Subcutaneous abdominal adipose tissue (tissue), 5 donors: ENCODE measurements at regions not wholly inside any gene's neighbourhood (a gene's known extent, or its start where the extent isn't known, plus 50 kb on each side); places are given as distances from the start of the nearest gene placed in this dataset.

Experiments used
- H3K27ac ChIP-seq: one replicate; pipeline ENCODE4 v1.7.0; 2013; ENCODE audit warnings: low read depth, mild to moderate bottlenecking, inconsistent platforms, low read length, moderate library complexity
- H3K27me3 ChIP-seq, 5 donors: one replicate each; pipeline ENCODE4 v1.7.0; 2013; ENCODE audit warnings: low read length in 5 of 5, inconsistent platforms in 1 of 5; ENCODE audit not compliant: control insufficient read depth in 5 of 5, insufficient read depth in 4 of 5
- H3K36me3 ChIP-seq, 5 donors: one replicate each; pipeline ENCODE4 v1.7.0; 2013; ENCODE audit warnings: low read length in 5 of 5; ENCODE audit not compliant: control insufficient read depth in 5 of 5, insufficient read depth in 5 of 5
- H3K4me1 ChIP-seq, 5 donors: one replicate each; pipeline ENCODE4 v1.7.0; 2013; ENCODE audit warnings: low read length in 5 of 5, mild to moderate bottlenecking in 3 of 5, moderate library complexity in 1 of 5; ENCODE audit not compliant: control insufficient read depth in 5 of 5, insufficient read depth in 5 of 5
- H3K4me3 ChIP-seq, 5 donors: one replicate each; pipeline ENCODE4 v1.7.0; 2013; ENCODE audit warnings: low read length in 5 of 5, low read depth in 1 of 5
- H3K9ac ChIP-seq, 5 donors: one replicate each; pipeline ENCODE4 v1.7.0; 2013; ENCODE audit warnings: low read length in 5 of 5, mild to moderate bottlenecking in 4 of 5, moderate library complexity in 3 of 5
- H3K9me3 ChIP-seq, 5 donors: one replicate each; pipeline ENCODE4 v1.7.0; 2013; ENCODE audit warnings: low read length in 5 of 5; ENCODE audit not compliant: control insufficient read depth in 5 of 5
- donor health status: healthy.
- donor health status: healthy.
- donor health status: healthy.
- donor health status: healthy.
- donor health status: healthy.

- H3K36me3 ChIP-seq: no peaks in the 10 kb centered on the region
- no peak overlapping the region for H3K4me3 ChIP-seq
- H3K4me1 ChIP-seq: no peaks in the 10 kb centered on the region
- H3K9ac ChIP-seq: no peak overlapping the region
- H3K27me3 ChIP-seq: no peaks in the 10 kb centered on the region
- no peaks in the 10 kb centered on the region for H3K9me3 ChIP-seq
- H3K27ac ChIP-seq: no peak overlapping the region
These were observed 160.5 kb downstream of the BAMBI start for GRCh38 chr10:28837613-28838390.

- H3K9ac ChIP-seq: no peak overlapping the region
- no peak overlapping the region for H3K4me3 ChIP-seq
- H3K27me3 ChIP-seq: no peaks in the 10 kb centered on the region
- no peaks in the 10 kb centered on the region for H3K4me1 ChIP-seq
- H3K36me3 ChIP-seq: no peaks in the 10 kb centered on the region
- H3K9me3 ChIP-seq: peaks cover 0 to under 1% (median 0%) of the 10 kb centered on the region in 5 donors
- H3K27ac ChIP-seq: no peak overlapping the region
These were observed 161.6 kb downstream of the BAMBI start for GRCh38 chr10:28838908-28839307.

GRCh38 chr10:28839600-28840007, 162.3 kb downstream of the BAMBI start:
- Histone ChIP-seq H3K9ac (no peak overlapping the region), H3K27me3 (no peaks in the 10 kb centered on the region), H3K36me3 (no peaks in the 10 kb centered on the region), H3K9me3 (peaks cover 0 to 7% (median 3%) of the 10 kb centered on the region in 5 donors), H3K4me3 (no peak overlapping the region), H3K4me1 (no peaks in the 10 kb centered on the region), H3K27ac (no peak overlapping the region)

GRCh38 chr10:28840202-28840601, 162.9 kb downstream of the BAMBI start:
- no peaks in the 10 kb centered on the region for H3K4me1 ChIP-seq
- no peak overlapping the region for H3K4me3 ChIP-seq
- peaks cover 1 to 13% (median 9%) of the 10 kb centered on the region in 5 donors for H3K9me3 ChIP-seq
- H3K9ac ChIP-seq: no peak overlapping the region
- no peaks in the 10 kb centered on the region for H3K36me3 ChIP-seq
- H3K27ac ChIP-seq: no peak overlapping the region
- no peaks in the 10 kb centered on the region for H3K27me3 ChIP-seq

- Histone ChIP-seq H3K36me3 (no peaks in the 10 kb centered on the region), H3K27me3 (no peaks in the 10 kb centered on the region), H3K4me1 (no peaks in the 10 kb centered on the region), H3K4me3 (no peak overlapping the region), H3K9ac (no peak overlapping the region), H3K27ac (no peak overlapping the region), H3K9me3 (peaks cover 3 to 17% (median 13%) of the 10 kb centered on the region in 5 donors)
These were observed 163.7 kb downstream of the BAMBI start for GRCh38 chr10:28840971-28841370.

GRCh38 chr10:28841625-28842024, 164.3 kb downstream of the BAMBI start:
- Histone ChIP-seq H3K27ac (no peak overlapping the region), H3K27me3 (no peaks in the 10 kb centered on the region), H3K9me3 (peaks cover 3 to 17% (median 13%) of the 10 kb centered on the region in 5 donors), H3K9ac (no peak overlapping the region), H3K4me1 (no peaks in the 10 kb centered on the region), H3K4me3 (no peak overlapping the region), H3K36me3 (no peaks in the 10 kb centered on the region)

- Histone ChIP-seq H3K36me3 (no peaks in the 10 kb centered on the region), H3K4me3 (no peak overlapping the region), H3K27me3 (no peaks in the 10 kb centered on the region), H3K4me1 (no peaks in the 10 kb centered on the region), H3K27ac (no peak overlapping the region), H3K9me3 (peaks cover 3 to 17% (median 13%) of the 10 kb centered on the region in 5 donors), H3K9ac (no peak overlapping the region)
These were observed 165.0 kb downstream of the BAMBI start for GRCh38 chr10:28842321-28842720.

- no peaks in the 10 kb centered on the region for H3K4me1 ChIP-seq
- no peaks in the 10 kb centered on the region for H3K27me3 ChIP-seq
- no peaks in the 10 kb centered on the region for H3K36me3 ChIP-seq
- no peak overlapping the region for H3K4me3 ChIP-seq
- H3K27ac ChIP-seq: no peak overlapping the region
- peaks cover 3 to 17% (median 13%) of the 10 kb centered on the region in 5 donors for H3K9me3 ChIP-seq
- no peak overlapping the region for H3K9ac ChIP-seq
These were observed 167.8 kb downstream of the BAMBI start for GRCh38 chr10:28845009-28845682.

GRCh38 chr10:28849309-28849708, 172.0 kb downstream of the BAMBI start:
- H3K36me3 ChIP-seq: no peaks in the 10 kb centered on the region
- peaks cover 0 to 7% (median 5%) of the 10 kb centered on the region in 5 donors for H3K4me1 ChIP-seq
- no peak overlapping the region for H3K9ac ChIP-seq

GRCh38 chr10:28849821-28850220, 172.5 kb downstream of the BAMBI start:
- Histone ChIP-seq H3K27me3 (peaks cover 0 to 5% (median 0%) of the 10 kb centered on the region in 5 donors), H3K27ac (no peak overlapping the region), H3K4me3 (no peak overlapping the region), H3K4me1 (peaks cover 0 to 7% (median 5%) of the 10 kb centered on the region in 5 donors), H3K9me3 (peaks cover 3 to 8% (median 7%) of the 10 kb centered on the region in 5 donors), H3K9ac (no peak overlapping the region), H3K36me3 (no peaks in the 10 kb centered on the region)

More at GRCh38 chr10:28849309-28849708, 172.0 kb downstream of the BAMBI start:
- Histone ChIP-seq H3K9me3 (peaks cover 3 to 13% (median 10%) of the 10 kb centered on the region in 5 donors), H3K27me3 (peaks cover 0 to 5% (median 0%) of the 10 kb centered on the region in 5 donors), H3K4me3 (no peak overlapping the region), H3K27ac (no peak overlapping the region)
